Endothelial cell of umbilical vein (primary cell): ENCODE measurements at regions not wholly inside any gene's neighbourhood (a gene's known extent, or its start where the extent isn't known, plus 50 kb on each side); places are given as distances from the start of the nearest gene placed in this dataset.

Experiments used
- BruUV-seq: library from RNA; stranded (reverse); fragments of 400-500 nt; replicated peaks from 2 replicates; lab custom pipeline; 2021; lab: Mats Ljungman, UMichigan
- CTCF ChIA-PET: fragments of 300-600, 350-600 bp; sonication (Branson Sonifier 250); formaldehyde crosslinking; loops from one replicate; lab custom pipeline; 2021; ENCODE audit warnings: antibody characterized with exemption, inconsistent platforms; lab: Charles Lee
- POLR2A ChIA-PET: fragments of 300-600, 350-600 bp; sonication (Branson Sonifier 250); formaldehyde crosslinking; loops from one replicate; lab custom pipeline; 2021; ENCODE audit warnings: antibody characterized with exemption, inconsistent platforms; lab: Charles Lee
- DNase-seq: peaks from one replicate; pipeline ENCODE4 v3.0.0-alpha.2; 2011; ENCODE audit warnings: low read depth, low spot score
- FAIRE-seq: peaks from 2 replicates; lab custom pipeline; 2011; peaks lifted over from hg19 to GRCh38; lab: Jason Lieb, UNC
- H2AFZ ChIP-seq: 2 replicates; pipeline ENCODE4 v1.6.0; 2012; ENCODE audit warnings: low read depth, low read length, control low read depth, inconsistent platforms
- H3K27ac ChIP-seq: 2 replicates; pipeline ENCODE4 v1.5.1; 2011; ENCODE audit warnings: low read depth, mild to moderate bottlenecking, control low read depth, low read length, moderate library complexity; ENCODE audit not compliant: insufficient read depth
- H3K27me3 ChIP-seq, 2 experiments: 2 replicates each; pipeline versions ENCODE4 v1.6.0 to v1.6.1; 2011; ENCODE audit warnings: low read length in 2 of 2, mixed read lengths in 1 of 2; ENCODE audit not compliant: control insufficient read depth in 2 of 2, insufficient read depth in 2 of 2
- H3K36me3 ChIP-seq, 2 experiments: 2 replicates in 1 of 2; 3 replicates in 1 of 2; pipeline ENCODE4 v1.5.1; 2011; ENCODE audit warnings: low read length in 2 of 2, mild to moderate bottlenecking in 1 of 2, moderate library complexity in 1 of 2; ENCODE audit not compliant: control insufficient read depth in 2 of 2, insufficient read depth in 2 of 2; ENCODE audit errors: extremely low read depth in 1 of 2
- H3K4me1 ChIP-seq: 3 replicates; pipeline ENCODE4 v1.5.1; 2011; ENCODE audit warnings: mild to moderate bottlenecking, low read length; ENCODE audit not compliant: control insufficient read depth, insufficient read depth; ENCODE audit errors: extremely low read depth
- H3K4me2 ChIP-seq: 2 replicates; pipeline ENCODE4 v1.6.1; 2011; ENCODE audit warnings: low read length, control low read depth, mixed read lengths; ENCODE audit not compliant: insufficient read depth
- H3K4me3 ChIP-seq, 3 experiments: fragments of 200-600 bp in 1 of 3; sonication (generic), shearing (Covaris generic) in 1 of 3; replicated peaks in 1 of 3; 2 replicates each; pipeline ENCODE4 v1.5.1; 2011 to 2016; ENCODE audit warnings: control low read depth in 3 of 3, low read length in 3 of 3, mild to moderate bottlenecking in 2 of 3, inconsistent platforms in 1 of 3, low read depth in 1 of 3, moderate library complexity in 1 of 3; ENCODE audit not compliant: insufficient read depth in 1 of 3
- H3K79me2 ChIP-seq: 2 replicates; pipeline ENCODE4 v1.6.0; 2012; ENCODE audit warnings: low read length, inconsistent platforms; ENCODE audit not compliant: control insufficient read depth, insufficient read depth
- H3K9ac ChIP-seq: replicated peaks from 2 replicates; pipeline ENCODE3; 2011; ENCODE audit warnings: low read length, control low read depth; ENCODE audit not compliant: insufficient read depth; ENCODE audit errors: extremely low read depth
- H3K9me1 ChIP-seq: replicated peaks from 3 replicates; pipeline ENCODE4 v1.6.0; 2011; ENCODE audit warnings: mild to moderate bottlenecking, low read length; ENCODE audit not compliant: control insufficient read depth, insufficient read depth; ENCODE audit errors: extremely low read depth
- H3K9me3 ChIP-seq: replicated peaks from 2 replicates; pipeline ENCODE4 v1.5.1; 2012; ENCODE audit warnings: low read length, inconsistent platforms; ENCODE audit not compliant: control insufficient read depth, insufficient read depth
- H4K20me1 ChIP-seq: replicated peaks from 2 replicates; pipeline ENCODE3; 2011; ENCODE audit warnings: mild to moderate bottlenecking, low read length; ENCODE audit not compliant: control insufficient read depth, insufficient read depth; ENCODE audit errors: extremely low read depth
- EZH2 ChIP-seq: IDR thresholded peaks from 2 replicates; pipeline ENCODE4 v1.6.1; 2012; ENCODE audit warnings: borderline replicate concordance, low read depth, mild to moderate bottlenecking, moderate library complexity, low read length, inconsistent platforms; ENCODE audit not compliant: severe bottlenecking
- FOS ChIP-seq: IDR thresholded peaks from 2 replicates; pipeline ENCODE4 v1.6.1; 2011; ENCODE audit warnings: mild to moderate bottlenecking, low read length, moderate library complexity, borderline replicate concordance; ENCODE audit not compliant: insufficient read depth
- GATA2 ChIP-seq: IDR thresholded peaks from 2 replicates; pipeline ENCODE4 v1.7.0; 2011; ENCODE audit warnings: low read depth, mild to moderate bottlenecking, moderate library complexity, mixed read lengths, low read length; ENCODE audit not compliant: insufficient read length, insufficient read depth
- JUN ChIP-seq: IDR thresholded peaks from 2 replicates; pipeline ENCODE4 v1.6.1; 2011; ENCODE audit warnings: borderline replicate concordance, low read depth; ENCODE audit not compliant: insufficient read length, insufficient read depth
- MYC ChIP-seq: IDR thresholded peaks from one replicate; pipeline ENCODE4 v1.6.1; 2011; ENCODE audit warnings: mild to moderate bottlenecking, low read depth, low read length
- POLR2A ChIP-seq: IDR thresholded peaks from 2 replicates; pipeline ENCODE4 v1.6.1; 2012; ENCODE audit warnings: low read depth, mild to moderate bottlenecking, control low read depth, low read length
- POLR2AphosphoS5 ChIP-seq: IDR thresholded peaks from 2 replicates; pipeline ENCODE4 v1.6.1; 2012; ENCODE audit warnings: low read depth, mild to moderate bottlenecking, control low read depth, low read length, moderate library complexity; ENCODE audit not compliant: insufficient read depth
- dilution Hi-C: fragments of 300-500 bp; cut with MboI; formaldehyde crosslinking; loops from one replicate; pipeline ENCODE4 v1.15.0; 2019; ENCODE audit warnings: low sequenced_read_pairs; ENCODE audit not compliant: extremely low pct_ligation_motif_present
- intact Hi-C: fragments of 100-400 bp; cut with micrococcal nuclease; formaldehyde crosslinking; loops from one replicate; pipeline ENCODE4 v1.10.0; 2022
- TF ChIP-seq, protein P1 (sequence below): IDR thresholded peaks from 2 replicates; pipeline ENCODE4 v1.6.1; 2011; ENCODE audit not compliant: insufficient read depth, insufficient read length
- TF ChIP-seq, protein P2 (sequence below), 2 donors: IDR thresholded peaks; 1 replicate in 1 of 2; 2 replicates in 1 of 2; pipeline ENCODE4 v1.5.1; 2011; ENCODE audit warnings: low read length in 2 of 2, mild to moderate bottlenecking in 2 of 2, moderate library complexity in 2 of 2, control low read depth in 1 of 2, inconsistent platforms in 1 of 2, low read depth in 1 of 2; ENCODE audit not compliant: insufficient read depth in 1 of 2; ENCODE audit errors: extremely low read depth in 1 of 2

DNA sequence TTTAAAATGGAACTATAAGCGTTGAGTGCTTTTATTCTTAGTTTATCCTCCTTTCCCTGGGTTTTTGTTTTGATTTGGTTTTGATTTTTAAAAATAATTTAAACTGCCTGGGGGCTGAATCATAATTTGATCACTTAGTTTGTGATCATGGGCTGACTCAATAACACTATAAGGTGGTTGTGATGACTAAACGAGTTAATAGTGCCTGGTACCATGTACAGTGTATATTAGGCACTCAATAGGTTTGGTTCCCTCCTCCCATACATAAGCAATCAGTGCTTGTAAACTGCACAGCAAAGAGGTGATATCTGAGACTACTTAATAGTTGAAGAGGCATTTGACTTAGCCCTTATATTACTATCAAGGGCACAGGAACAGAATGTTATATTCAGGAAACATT, 200.9 kb upstream of the RFC3 start:
- H3K36me3 ChIP-seq, result no peaks in the 10 kb centered on the region
- H3K27ac ChIP-seq, result no peak overlapping the region
- no peak for DNase-seq
- no TSS peak for BruUV-seq
- TF ChIP-seq POLR2A, result no peak
- TF ChIP-seq, protein P1, sequence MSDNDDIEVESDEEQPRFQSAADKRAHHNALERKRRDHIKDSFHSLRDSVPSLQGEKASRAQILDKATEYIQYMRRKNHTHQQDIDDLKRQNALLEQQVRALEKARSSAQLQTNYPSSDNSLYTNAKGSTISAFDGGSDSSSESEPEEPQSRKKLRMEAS, result no peak
- TF ChIP-seq GATA2, result no peak
- no peak for TF ChIP-seq FOS
- TF ChIP-seq, protein P2, sequence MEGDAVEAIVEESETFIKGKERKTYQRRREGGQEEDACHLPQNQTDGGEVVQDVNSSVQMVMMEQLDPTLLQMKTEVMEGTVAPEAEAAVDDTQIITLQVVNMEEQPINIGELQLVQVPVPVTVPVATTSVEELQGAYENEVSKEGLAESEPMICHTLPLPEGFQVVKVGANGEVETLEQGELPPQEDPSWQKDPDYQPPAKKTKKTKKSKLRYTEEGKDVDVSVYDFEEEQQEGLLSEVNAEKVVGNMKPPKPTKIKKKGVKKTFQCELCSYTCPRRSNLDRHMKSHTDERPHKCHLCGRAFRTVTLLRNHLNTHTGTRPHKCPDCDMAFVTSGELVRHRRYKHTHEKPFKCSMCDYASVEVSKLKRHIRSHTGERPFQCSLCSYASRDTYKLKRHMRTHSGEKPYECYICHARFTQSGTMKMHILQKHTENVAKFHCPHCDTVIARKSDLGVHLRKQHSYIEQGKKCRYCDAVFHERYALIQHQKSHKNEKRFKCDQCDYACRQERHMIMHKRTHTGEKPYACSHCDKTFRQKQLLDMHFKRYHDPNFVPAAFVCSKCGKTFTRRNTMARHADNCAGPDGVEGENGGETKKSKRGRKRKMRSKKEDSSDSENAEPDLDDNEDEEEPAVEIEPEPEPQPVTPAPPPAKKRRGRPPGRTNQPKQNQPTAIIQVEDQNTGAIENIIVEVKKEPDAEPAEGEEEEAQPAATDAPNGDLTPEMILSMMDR (IDR thresholded peaks at IDR 0.05; ENCODE audit: extremely low read depth in 1 of 2, insufficient read depth in 1 of 2, low read depth in 1 of 2, low read length in 2 of 2), result no peak
- TF ChIP-seq EZH2, result no peak
- no peak for TF ChIP-seq POLR2AphosphoS5
- TF ChIP-seq JUN, result no peak
- TF ChIP-seq MYC, result no peak
- no peaks in the 10 kb centered on the region for H3K4me1 ChIP-seq
- CTCF ChIA-PET, result no interaction called here
- H3K4me2 ChIP-seq, result no peak overlapping the region
- dilution Hi-C loops, result no loop called here
- no peaks in the 10 kb centered on the region for H3K9me1 ChIP-seq
- H3K4me3 ChIP-seq, result no peak overlapping the region
- H4K20me1 ChIP-seq, result no peaks in the 10 kb centered on the region
- POLR2A ChIA-PET, result no interaction called here
- intact Hi-C loops, result no loop called here
- FAIRE-seq, result no peak
- no peaks in the 10 kb centered on the region for H3K9me3 ChIP-seq
- H2AFZ ChIP-seq, result no peak overlapping the region
- no peaks in the 10 kb centered on the region for H3K79me2 ChIP-seq
- peaks cover 0 to 3% of the 10 kb centered on the region in 2 experiments for H3K27me3 ChIP-seq
- H3K9ac ChIP-seq, result no peak overlapping the region
